ENCODE measurements at regions not wholly inside any gene's neighbourhood (a gene's known extent, or its start where the extent isn't known, plus 50 kb on each side); places are given as distances from the start of the nearest gene placed in this dataset.
"Not testable (repeated sequence)": the region's sequence is repeated elsewhere in the genome, so short reads cannot be mapped to it uniquely, and the experiment has no call there.

DNA sequence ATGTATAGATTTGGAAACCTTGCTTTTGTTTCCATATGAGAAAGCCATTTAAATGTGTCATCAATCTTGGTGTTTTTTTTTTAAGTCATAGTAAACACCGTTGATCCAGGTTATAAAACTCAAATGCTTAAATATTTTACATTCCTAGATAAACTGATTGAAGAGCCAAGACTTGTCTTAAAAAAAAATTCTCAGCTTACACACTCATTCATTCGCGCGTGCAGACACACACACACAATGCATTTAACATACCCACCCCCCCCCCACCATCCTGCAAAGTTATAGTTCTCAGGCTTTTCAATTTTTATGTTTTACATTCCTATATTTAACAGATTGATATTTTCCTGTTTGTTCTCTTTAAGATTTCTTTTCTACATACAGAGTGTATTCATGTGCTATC lies 536.4 kb downstream of the PRKD1 start:
- Histone ChIP-seq H3K27me3 (no peaks in the 10 kb centered on the region), H3K36me3 (no peaks in the 10 kb centered on the region), H3K9me3 (no peaks in the 10 kb centered on the region), H3K4me3 (no peak overlapping the region)
- DNase-seq, result no peak

DNA sequence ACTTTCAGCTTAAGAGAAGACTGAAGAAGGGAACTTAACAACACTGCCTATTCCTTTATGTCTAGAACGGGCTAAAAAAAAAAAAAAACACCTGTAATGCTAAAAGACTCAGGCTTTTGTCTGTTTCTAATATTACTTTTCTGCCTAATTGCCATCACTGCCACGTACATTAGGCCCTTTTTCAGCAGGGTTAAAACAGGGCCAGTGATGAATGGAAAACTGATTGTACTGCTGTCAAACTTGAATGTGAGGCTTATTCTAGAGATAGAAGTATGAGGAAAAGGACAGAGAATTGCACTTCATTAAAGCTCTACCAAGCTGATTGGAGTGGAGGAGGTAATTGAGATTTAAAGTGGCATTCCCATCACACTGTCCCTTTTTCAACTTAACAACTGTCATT lies 535.8 kb downstream of the PRKD1 start:
- no peaks in the 10 kb centered on the region for H3K36me3 ChIP-seq
- no peak overlapping the region for H3K4me3 ChIP-seq
- DNase-seq, result no peak
- H3K27me3 ChIP-seq, result no peaks in the 10 kb centered on the region
- no peaks in the 10 kb centered on the region for H3K9me3 ChIP-seq

DNA sequence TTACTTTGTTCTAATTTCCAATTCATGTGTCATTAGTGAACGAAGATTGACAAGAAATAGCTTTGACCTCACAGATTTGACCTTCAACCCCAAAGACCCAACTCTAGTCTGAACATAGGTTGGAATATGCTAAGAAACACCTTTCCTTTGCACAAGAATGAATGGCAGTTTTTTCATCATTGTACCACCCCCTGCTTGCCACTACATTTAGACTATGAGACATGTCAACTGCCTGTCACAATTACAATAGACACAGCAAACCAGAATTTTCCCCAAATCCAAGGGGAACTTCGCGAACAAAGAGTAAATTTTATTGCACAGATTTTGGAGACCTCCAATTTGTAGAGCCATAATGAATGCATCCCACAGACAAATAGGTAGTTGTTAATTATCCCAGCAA lies 535.4 kb downstream of the PRKD1 start:
- Histone ChIP-seq H3K9me3 (no peaks in the 10 kb centered on the region), H3K4me3 (no peak overlapping the region), H3K36me3 (no peaks in the 10 kb centered on the region), H3K27me3 (no peaks in the 10 kb centered on the region)
- DNase-seq, result no peak

DNA sequence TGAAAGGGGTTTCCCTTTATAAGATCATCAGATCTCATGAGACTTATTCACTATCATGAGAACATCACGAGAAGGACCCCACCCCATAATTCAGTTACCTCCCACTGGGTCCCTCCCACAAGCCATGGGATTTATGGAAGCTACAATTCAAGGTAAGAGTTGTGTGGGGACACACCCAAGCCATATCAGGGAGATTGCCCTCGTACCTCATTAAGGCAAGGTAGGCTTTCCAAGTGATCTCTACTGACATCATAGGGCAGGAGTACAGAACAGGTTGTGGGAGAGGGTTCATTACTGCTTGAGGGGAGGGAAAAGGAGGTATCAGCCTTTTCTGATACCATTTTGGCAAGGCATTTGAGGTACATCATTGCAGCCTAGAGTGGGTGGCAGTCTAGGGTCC lies 524.6 kb downstream of the PRKD1 start:
- no peak for DNase-seq
- no peak overlapping the region for H3K4me3 ChIP-seq
- no peaks in the 10 kb centered on the region for H3K36me3 ChIP-seq
- no peaks in the 10 kb centered on the region for H3K27me3 ChIP-seq
- H3K9me3 ChIP-seq, result no peaks in the 10 kb centered on the region

- Histone ChIP-seq H3K36me3 (no peaks in the 10 kb centered on the region), H3K4me3 (no peak overlapping the region), H3K9me3 (no peaks in the 10 kb centered on the region), H3K27me3 (no peaks in the 10 kb centered on the region)
- no peak for DNase-seq
Observed at GRCh38 chr14:29410581-29410980, 517.1 kb downstream of the PRKD1 start.

DNA sequence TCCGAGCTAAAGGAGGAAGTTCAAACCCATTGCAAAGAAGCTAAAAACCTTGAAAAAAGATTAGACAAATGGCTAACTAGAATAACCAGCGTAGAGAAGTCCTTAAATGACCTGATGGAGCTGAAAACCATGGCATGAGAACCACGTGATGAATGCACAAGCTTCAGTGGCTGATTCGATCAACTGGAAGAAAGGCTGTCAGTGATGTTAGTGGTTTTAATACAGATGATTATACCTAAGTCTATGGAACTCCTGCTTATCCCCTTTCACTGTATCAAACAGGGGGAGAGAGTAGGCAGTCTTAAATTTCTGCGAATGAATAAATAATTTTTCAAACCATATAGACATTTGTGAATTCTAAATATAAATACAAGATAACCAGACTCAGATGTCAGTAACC lies 512.7 kb downstream of the PRKD1 start:
- H3K27me3 ChIP-seq, DNase-seq, H3K36me3 ChIP-seq: not testable (repeated sequence)

DNA sequence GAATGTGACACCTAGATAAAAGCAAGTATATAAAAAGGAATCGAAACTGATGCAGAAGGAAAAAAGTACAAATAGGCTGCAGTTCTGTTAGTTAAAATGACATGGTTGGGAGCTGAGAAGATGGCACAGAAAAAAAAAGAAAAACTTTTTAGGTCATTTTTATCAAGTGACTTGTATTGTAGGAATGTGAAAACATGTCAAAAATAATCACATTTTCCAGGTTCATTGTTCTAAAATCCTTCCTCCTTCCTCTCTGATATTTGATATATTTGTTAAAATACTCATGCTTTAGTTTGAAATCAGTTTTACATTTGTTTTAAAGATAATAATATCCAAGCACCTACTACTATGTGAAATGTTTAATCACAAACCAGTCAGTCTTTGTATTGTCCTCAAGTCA lies 507.9 kb downstream of the PRKD1 start:
- no peak for DNase-seq
- no peaks in the 10 kb centered on the region for H3K36me3 ChIP-seq
- no peaks in the 10 kb centered on the region for H3K9me3 ChIP-seq
- no peak overlapping the region for H3K4me3 ChIP-seq
- no peaks in the 10 kb centered on the region for H3K27me3 ChIP-seq

More for the DNA sequence above, 512.7 kb downstream of the PRKD1 start:
- H3K4me3 ChIP-seq, H3K9me3 ChIP-seq: not testable (repeated sequence)

GRCh38 chr14:29421156-29421728 lies 506.4 kb downstream of the PRKD1 start:
- Histone ChIP-seq H3K4me3 (no peak overlapping the region), H3K36me3 (no peaks in the 10 kb centered on the region), H3K9me3 (no peaks in the 10 kb centered on the region), H3K27me3 (no peaks in the 10 kb centered on the region)
- DNase-seq, result no peak

DNA sequence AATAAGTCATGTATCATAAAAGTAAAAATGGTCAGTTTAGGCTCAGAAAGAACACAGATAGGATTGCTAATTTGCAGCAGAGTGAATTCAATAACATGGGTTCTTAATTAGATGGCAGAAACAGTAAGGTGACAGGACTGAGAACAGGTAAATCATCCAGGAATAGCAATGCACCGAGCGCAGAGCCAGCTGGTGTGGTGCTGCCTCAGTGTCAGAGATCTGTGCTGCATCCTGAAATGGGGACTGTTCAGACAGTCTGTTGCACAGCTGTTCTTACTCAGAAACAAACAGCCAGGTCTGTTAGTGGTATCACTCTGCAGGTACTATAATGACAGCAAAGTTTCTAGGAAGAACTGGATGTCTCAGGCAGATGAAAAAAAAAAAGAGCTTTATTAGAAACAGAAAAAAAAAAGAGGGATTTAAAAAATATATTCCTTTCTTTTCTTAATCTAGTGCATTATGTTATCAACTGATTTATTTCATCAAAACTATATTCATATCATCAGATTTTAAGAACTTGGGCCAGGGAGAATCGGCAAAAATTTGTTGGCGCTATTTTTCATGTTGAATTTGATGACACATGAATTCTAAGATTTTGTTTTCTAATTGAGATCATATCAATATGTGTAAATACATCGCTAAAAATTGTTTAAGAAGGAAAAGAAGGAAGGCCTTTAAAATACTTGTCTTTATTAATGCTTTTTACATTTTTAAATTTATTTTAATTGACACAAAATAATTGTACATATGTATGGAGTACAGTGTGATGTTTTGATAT lies 501.8 kb downstream of the PRKD1 start:
- Histone ChIP-seq H3K4me3 (no peak overlapping the region), H3K9me3 (no peaks in the 10 kb centered on the region), H3K36me3 (no peaks in the 10 kb centered on the region), H3K27me3 (no peaks in the 10 kb centered on the region)
- no peak for DNase-seq

GRCh38 chr14:29442696-29443095 lies 485.0 kb downstream of the PRKD1 start:
- DNase-seq, result no peak
- Histone ChIP-seq H3K9me3 (no peaks in the 10 kb centered on the region), H3K27me3 (no peaks in the 10 kb centered on the region), H3K4me3 (no peak overlapping the region), H3K36me3 (no peaks in the 10 kb centered on the region)

DNA sequence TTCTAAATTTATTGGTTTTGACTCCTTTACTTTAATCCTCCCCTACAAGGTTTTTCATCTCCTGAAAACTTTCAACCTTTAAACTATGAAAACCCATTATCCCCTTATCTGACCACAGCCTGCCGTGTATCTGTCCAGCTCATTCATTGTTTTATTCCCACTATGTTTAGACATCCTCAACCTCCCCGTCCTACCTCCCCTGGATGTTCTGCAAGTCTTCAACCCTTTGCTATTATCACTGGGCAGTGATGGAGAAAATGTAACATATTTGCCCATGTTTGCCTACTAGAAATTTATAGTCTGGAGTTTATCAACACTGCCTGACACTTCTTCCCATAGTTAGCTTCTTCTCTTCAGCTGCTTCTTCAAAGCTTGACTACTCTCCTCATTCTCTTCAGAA lies 483.4 kb downstream of the PRKD1 start:
- DNase-seq, result no peak
- H3K36me3 ChIP-seq, result no peaks in the 10 kb centered on the region
- H3K4me3 ChIP-seq, result no peak overlapping the region
- no peaks in the 10 kb centered on the region for H3K9me3 ChIP-seq
- no peaks in the 10 kb centered on the region for H3K27me3 ChIP-seq

DNA sequence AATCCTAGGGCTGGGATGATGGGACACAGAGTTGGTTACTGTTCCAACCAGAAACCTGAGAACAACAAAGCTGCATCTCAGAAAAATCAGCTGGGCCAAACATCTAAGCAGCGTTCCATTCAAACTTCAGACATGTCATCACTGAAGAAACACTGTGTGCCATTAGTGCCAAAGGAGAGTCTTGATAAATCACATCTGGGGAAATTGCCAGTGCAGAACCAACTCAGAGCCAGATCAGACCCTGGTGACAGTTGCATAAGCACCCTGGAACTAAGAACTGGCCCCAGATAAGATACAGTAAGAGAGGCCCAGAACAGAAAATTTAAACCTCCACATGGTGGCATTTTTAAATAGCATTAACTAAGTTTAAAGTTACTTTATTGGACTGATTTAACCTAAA lies 482.8 kb downstream of the PRKD1 start:
- Histone ChIP-seq H3K27me3 (no peaks in the 10 kb centered on the region), H3K4me3 (no peak overlapping the region), H3K9me3 (no peaks in the 10 kb centered on the region), H3K36me3 (no peaks in the 10 kb centered on the region)
- DNase-seq, result no peak

- Histone ChIP-seq H3K9me3 (no peaks in the 10 kb centered on the region), H3K4me3 (no peak overlapping the region), H3K27me3 (no peaks in the 10 kb centered on the region), H3K36me3 (no peaks in the 10 kb centered on the region)
- DNase-seq, result no peak
Observed at GRCh38 chr14:29446971-29447370, 480.7 kb downstream of the PRKD1 start.

DNA sequence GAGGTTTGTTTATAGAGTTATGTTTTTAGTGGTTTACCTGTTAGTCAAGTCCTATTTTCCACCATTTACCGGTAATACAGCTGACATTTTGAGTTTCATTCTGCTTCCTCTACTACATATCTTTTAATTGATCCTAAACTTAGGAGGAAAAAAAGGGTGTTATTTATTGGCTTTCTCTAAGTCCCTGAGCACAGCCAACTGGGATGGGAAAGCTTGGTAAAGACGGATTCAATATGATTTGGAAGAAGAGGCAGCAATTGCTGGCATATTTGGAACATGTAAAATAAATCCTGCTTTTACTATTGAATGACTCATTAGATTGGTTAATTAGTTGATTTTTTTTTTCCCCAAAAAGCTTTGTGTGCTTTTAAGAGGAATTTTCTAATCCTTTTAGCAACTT lies 475.7 kb downstream of the PRKD1 start:
- no peaks in the 10 kb centered on the region for H3K27me3 ChIP-seq
- H3K36me3 ChIP-seq, result no peaks in the 10 kb centered on the region
- H3K4me3 ChIP-seq, result no peak overlapping the region
- no peaks in the 10 kb centered on the region for H3K9me3 ChIP-seq
- DNase-seq, result no peak

- DNase-seq, result no peak
- Histone ChIP-seq H3K27me3 (no peaks in the 10 kb centered on the region), H3K4me3 (no peak overlapping the region), H3K9me3 (no peaks in the 10 kb centered on the region), H3K36me3 (no peaks in the 10 kb centered on the region)
Observed at GRCh38 chr14:29453045-29453444, 474.6 kb downstream of the PRKD1 start.

DNA sequence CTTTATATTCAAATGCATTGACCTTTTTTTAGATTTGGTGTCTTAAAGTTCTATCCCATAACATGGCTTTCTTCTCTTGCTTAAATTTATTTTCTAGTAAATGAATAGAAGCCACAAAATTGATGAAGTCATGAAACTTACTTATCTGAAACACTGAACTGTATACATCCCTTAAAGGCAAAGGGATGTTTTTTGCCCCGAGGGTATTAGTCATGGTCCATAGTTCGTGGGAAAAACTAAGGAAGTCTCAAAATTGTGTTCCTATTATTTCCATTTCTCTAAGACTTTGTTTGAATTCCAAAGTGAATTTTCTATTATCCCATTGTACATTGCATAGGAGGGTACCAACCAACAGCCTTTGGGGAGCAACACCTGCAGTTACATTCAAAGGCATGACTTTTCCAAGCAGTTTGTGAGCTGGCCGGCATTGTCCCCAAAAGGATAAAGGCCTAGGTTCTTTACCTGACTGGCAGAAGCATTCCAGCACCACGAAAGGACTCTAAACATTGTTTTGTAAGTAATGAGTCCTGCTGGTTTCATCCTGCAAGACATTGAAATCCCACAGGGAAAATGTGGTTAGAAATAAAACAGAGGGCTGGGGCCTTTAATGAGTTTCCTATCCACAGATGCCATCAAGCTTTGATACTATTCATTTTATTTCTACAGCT lies 473.5 kb downstream of the PRKD1 start:
- no peaks in the 10 kb centered on the region for H3K36me3 ChIP-seq
- no peak for DNase-seq
- no peaks in the 10 kb centered on the region for H3K9me3 ChIP-seq
- H3K27me3 ChIP-seq, result no peaks in the 10 kb centered on the region
- H3K4me3 ChIP-seq, result no peak overlapping the region

DNA sequence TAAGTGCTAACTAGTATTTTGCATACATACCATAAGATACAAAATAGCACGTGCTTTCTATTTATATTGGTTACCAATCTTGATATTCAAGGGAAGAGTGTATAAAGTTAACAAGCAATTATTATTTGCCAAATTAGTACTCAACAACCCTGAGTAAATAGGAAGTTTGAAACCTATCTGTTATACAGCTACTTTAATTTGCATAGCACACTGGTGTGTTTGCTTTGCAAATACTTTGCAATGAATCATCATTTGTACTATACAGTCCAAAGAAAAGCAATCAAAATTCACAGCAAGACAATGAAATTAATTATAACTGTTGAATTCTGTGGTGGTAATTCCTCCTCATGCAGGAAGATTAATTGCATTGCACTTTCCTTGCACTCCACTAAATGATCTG lies 469.1 kb downstream of the PRKD1 start:
- no peaks in the 10 kb centered on the region for H3K9me3 ChIP-seq
- no peak overlapping the region for H3K4me3 ChIP-seq
- DNase-seq, result no peak
- no peaks in the 10 kb centered on the region for H3K27me3 ChIP-seq
- H3K36me3 ChIP-seq, result no peaks in the 10 kb centered on the region

- H3K9me3 ChIP-seq, result no peaks in the 10 kb centered on the region
- DNase-seq, result no peak
- no peaks in the 10 kb centered on the region for H3K27me3 ChIP-seq
- H3K4me3 ChIP-seq, result no peak overlapping the region
- H3K36me3 ChIP-seq, result no peaks in the 10 kb centered on the region
Observed at GRCh38 chr14:29459531-29459930, 468.1 kb downstream of the PRKD1 start.
